T-helper 2 cell treated with Interferon-gamma antibody and Interleukin-4, amounts not matched to agents 100 ng/mL and 5 ng/mL, for 36 hours (primary cell): ENCODE measurements at regions not wholly inside any gene's neighbourhood (a gene's known extent, or its start where the extent isn't known, plus 50 kb on each side); places are given as distances from the start of the nearest gene placed in this dataset.
"Not testable (repeated sequence)": the region's sequence is repeated elsewhere in the genome, so short reads cannot be mapped to it uniquely, and the experiment has no call there.

Source experiments
- intact Hi-C: fragments of 100-400 bp; cut with micrococcal nuclease; formaldehyde crosslinking; loops from one replicate; pipeline ENCODE4 v1.15.1; 2023

DNA sequence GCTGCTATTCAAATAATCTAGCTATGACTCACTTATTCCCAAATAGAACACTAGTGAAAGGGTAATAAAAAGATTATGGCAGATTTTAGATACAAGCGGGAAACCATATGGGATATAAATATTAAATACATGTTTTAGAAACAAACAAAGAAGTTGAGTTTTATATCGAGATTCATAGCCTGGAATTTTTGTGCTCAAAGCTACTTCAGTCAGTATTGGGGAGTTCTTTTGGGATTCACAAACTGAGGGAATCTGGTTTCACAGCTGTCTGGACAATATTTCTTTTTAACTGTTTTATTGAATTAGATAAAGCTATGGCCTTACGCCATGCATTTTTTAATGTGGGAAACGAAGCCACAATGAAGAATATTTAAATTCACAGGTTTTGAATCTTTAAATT lies 257.1 kb upstream of the PCDH20 start:
- intact Hi-C loops, result no loop called here

DNA sequence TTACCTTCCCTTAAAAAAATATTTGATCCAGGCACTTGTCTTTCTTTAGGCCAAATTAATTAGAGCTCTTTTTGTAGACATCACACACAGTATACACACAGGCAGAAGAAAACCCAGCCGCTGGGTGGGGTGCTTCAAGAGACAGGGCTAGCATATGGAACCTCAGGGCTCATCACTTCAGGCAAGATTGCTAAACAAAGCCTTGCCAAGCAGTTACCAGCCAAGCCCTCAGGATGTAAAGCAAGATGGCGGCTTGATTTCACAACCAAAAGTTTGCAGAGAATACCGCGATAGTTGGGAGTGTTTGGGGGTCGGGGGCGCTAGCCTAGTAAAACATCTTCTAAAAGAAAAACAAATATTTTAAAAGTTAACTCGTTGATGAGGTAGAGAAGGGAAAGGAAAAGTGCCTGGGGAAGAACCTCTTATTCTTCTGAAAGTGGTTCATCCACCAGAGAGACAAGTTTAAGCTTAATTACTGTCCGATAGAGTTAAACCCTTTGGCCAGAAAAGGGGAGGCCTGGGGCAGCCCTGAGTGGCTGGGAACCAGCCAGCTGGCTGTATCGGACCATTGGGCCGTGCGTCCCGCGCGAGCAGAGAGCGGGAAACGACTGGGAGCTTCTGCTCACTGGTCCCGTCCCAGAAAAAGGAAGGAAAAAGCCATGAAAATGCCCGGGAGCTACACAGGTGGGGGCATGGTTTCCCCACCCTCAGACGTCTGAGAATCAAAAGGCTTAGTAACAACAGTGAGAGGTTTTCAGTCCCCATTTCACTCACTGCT lies 254.9 kb upstream of the PCDH20 start:
- intact Hi-C loops, result no loop called here

DNA sequence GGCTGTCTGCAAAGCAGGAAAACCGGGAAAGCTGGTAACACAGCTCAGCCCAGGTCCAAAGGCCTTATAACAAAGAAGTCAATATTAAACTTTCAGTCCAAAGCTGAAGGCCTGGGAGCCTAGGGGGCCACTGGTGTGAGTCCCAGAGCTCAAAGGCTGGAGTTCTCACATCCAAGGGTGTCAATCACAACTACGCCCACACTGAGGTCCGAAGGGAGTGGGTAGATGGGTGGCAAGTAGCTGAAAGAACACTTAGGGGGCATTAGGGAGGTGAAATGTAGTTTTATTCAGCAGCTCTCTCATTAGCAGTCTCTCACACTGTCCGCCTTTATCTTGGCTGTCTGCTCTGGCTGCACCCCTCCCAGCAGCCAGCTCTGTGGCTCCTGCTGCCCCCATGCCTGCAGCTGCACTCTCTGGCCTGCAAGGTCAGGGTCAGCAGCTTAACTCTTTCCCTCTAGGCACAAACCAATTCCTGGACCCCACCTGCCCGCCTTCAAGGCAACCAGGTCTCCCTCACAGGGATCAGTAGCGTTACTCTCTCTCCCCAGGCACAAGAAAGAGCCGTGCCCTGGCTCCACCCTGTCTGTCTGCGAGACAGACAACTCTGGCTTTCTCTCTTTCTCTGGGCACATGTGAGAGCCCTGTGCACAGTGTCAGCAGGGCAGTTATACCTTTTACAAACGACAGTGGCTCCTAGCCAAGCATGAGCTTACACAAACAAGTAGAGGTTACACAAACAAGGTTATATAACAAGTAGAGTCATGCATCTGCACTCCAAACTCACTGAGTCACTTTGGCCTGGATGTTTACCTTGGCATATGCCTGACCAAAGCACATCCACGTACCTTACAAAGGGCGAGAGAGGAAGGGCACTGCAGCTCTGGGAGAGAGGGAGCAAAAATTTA lies 249.4 kb upstream of the PCDH20 start:
- intact Hi-C loops, result no loop called here

DNA sequence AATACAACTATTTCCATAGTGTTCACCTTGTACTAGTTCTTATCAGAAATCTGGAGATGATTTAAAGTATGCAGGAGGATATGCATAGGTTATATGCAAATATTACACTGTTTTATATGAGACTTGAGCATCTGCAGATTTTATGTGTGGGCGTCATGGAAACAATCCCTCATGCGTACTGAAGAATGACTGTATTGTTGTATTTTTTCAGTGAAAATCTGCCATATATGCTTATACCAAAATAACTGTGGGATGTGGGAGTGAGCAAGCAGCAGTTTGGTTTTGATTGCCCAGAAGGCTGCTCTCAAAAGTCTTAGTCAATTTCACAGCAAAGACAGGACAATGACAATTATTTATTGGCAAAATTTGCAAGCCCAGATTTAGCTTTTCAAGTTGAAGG lies 238.8 kb upstream of the PCDH20 start:
- intact Hi-C loops, result no loop called here

DNA sequence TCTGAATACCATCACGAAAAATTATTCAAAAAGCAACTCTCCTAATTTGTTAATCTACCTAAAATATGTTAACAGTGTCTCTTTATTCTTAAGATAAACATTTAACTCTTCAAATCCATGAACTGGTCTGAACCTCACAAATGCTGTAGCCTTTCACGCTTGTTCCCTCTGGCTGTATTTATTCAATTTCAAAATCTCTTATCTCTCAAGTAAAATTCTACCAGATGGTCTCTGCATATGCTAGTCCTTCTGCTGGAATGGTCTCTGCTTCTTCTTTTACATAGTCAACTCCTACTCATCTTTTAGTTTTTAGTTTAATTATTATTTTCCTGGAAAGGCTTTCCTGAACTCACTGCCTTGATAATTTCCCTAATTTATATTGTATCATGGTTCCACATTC lies 232.9 kb upstream of the PCDH20 start:
- intact Hi-C loops, result no loop called here

DNA sequence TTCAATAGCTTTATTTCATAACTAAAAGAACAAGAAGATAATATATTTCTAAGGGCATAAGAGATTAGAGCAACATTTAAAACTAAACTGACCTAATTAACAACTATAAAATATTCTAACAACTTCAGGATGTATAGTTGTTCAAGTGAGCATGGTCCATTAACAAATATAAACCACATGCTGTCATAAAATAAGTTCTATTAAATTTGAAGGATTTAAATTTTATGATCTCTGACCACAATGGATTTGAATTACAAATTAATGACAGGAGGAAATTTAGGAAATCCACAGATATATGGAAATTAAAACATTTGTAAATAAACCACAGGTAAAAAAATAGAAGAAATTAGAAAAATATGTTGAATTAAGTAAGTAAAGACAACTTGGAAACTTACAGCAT lies 196.5 kb upstream of the PCDH20 start:
- intact Hi-C loops, result no loop called here

DNA sequence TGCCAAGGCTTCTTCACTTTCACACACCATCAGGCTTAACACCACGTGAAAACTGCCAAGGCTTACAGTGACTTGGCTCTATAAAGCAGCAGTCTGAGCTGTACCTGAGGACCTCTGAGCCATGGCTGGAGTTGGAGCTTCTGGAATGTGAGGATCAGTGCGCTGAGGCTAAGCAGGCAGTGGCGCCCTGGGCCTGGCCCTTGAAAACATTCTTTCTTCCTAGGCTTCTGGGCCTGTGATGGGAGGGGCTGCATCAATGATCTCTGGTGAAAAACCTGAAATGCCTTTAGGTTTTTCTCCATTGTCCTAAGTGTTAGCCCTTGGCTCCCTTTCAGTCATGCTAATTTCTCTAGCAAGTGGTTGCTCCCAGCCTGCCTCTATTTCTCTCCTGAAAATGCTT lies 192.5 kb upstream of the PCDH20 start:
- intact Hi-C loops, result no loop called here

DNA sequence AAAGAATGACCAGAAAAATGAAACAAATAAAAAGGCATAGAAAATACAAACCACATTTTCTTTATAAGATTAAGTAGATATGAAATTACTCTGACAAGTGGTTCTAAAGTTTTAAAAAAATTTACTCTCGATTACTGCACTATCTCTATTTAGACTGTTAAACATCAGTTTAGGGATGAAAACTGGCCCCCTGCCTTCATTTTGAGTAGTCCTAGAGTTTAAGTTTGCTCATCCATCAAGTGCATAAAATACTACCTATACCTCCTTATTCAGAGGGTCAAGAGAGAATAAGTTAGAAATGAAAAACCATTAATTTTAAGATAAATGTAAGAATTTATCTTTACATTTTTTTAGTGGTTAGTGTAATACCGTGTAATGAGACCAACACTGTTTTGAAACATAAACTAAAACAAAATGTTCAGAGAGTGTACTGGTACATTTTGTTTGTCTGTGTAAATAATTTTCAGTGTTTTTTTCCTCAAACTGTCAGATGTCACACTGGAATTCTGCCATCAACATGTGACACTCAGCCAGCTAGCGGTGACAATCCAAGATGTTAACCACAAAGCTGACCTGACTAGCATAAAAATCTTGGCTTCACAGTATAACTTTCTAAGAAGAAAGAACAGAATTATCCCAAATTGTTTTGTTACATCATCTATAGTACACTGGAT lies 184.8 kb upstream of the PCDH20 start:
- intact Hi-C loops, result no loop called here

DNA sequence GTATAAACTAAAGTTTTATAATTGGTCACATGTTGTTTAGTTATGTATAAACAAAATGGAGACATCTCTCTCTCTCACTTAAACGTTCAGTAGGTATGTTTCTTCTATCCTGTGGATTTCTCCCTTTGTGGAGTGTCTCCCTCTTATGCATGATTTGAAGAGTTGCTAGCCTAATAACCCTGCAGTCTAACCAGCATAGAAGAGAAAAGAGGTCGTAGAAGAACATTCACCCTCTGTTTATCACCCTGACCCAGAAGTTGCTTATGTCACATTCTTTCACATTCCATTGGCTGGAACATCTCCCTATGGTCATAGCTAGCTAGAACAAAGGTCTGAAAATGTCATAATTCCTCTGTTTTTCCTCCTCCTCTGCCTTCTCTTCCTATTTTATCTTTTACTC lies 176.8 kb upstream of the PCDH20 start:
- intact Hi-C loops, result no loop called here

DNA sequence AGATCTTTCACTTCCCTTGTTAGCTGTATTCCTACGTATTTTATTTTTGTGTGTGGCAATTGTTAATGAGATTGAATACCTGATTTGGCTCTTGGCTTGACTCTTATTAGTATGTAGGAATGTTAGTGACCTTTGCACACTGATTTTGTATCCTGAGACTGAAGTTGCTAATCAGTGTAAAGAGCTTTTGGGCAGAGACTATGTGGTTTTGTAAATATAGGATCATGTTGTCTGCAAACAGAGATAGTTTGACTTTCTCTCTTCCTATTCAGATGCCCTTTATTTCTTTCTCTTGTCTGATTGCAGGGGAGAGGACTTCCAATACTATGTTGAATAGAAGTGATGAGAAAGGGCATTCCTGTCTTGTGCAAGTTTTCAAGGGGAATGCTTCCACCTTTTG lies 160.3 kb upstream of the PCDH20 start:
- intact Hi-C loops, result no loop called here

DNA sequence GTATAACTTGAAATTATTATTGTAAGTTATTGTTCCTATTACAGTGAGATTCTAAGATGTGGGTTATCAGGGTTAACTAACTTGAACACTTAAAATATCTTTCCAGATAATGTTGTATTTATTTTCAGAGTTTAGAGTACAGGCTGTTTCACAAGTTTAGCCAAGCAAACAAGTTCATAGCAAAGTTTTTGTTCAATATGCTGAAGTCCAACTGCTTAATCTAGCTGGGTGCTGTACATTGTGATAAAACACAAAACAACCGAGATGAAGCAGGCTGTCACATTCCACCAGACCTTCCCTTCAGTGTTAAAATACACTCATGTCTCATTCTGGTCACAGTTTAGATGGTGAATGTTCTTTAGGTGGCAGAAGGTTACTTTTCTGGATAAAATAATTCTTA lies 148.0 kb upstream of the PCDH20 start:
- intact Hi-C loops, result no loop called here

DNA sequence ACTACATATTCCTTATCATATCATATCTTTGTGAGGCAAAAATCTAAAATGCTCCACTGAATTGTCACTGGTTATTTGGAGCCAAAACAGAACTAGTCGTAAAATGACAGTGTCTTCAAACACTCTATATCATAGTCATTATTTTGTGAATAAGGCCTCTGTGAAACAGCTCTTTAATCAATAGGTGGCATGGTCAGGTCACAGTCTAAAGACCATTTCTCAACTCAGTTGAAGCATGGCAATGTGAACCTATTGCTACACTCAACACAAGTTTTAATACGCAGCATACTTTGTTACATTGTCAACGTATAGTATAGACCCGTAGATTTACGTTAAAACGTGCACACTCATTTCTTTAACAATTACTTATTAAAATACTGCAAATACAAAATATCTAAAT lies 131.3 kb upstream of the PCDH20 start:
- intact Hi-C loops, result no loop called here

DNA sequence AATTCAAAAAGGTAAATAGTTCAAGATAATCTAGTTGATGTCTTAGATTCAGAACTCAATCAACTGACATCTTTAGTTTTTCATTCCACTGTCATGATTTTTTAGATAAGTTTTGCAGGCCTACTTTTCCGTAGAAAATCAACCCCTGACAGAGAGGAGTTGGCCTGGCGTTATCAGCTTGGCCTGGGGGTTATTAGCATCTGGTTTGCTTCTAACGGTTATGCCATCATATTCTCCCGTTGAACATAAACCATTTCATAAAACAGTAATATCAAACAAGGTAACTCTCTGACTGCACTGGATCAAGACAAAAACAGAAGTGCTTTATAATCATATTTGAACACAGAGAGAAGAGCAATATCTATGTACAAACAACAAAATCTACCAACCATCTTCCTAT lies 130.8 kb upstream of the PCDH20 start:
- intact Hi-C loops, result no loop called here

DNA sequence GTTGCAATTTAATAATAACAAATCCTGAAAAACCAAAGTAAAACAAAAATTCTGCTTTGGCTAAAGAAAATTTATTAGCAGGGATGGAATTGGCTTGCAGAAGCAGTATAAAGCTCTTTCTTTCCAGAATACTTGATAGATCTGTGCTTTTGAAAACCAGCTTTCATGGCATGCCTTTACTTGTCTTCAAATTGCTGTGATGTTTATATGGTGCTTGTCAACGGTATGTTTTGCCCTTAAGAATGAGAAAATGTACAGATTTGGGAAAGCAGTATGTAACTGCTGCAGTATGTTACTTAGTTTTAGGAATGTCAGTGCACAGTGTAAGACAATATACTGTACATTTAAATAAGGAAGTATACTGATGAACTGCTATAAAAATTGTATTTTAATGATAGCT lies 120.8 kb upstream of the PCDH20 start:
- intact Hi-C loops, result no loop called here

DNA sequence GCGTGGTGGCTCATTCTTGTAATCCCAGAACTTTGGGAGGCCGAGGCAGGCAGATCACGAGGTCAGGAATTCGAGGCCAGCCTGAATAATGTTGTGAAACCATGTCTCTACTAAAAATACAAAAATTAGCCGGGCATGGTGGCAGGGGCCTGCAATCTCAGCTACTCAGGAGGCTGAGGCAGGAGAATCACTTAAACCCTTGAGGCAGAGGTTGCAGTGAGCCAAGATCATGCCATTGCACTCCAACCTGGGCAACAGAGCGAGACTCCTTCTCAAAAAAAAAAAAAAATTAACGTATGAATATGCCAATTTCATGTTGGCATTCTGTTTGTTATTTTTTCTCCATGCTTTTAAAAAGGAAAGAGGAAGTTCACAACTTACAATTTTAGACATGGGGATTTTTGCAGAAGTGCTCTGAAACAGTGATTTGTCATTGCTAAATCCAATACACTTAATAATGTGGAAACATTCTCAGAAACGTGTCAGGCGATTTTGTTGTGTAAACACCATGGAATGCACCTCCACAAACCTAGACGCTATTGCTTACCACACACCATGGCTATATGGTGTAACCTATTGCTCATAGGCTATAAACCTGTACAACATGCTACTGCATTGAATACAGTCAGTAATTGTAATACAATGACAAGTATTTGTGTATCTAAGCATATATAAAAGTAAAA lies 115.9 kb upstream of the PCDH20 start:
- intact Hi-C loops, result no loop called here

DNA sequence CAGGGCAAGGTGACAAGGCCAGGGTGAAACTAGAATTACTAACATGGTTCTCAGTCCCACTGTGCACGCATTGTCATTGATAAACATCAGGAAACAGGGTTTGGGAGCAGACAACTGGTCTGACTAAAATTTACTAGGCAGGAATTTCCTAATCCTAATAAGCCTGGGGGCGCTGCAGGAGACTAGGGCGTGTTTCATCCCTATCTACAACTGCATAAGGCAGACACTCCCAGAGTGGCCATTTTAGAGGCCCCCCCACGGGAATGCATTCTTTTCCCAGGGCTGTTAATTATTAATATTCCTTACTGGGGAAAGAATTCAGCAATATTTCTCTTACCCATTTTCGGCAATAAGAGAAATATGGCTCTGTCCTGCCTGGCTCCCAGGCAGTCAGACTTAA lies 103.6 kb upstream of the PCDH20 start:
- intact Hi-C loops, result not testable (repeated sequence)

DNA sequence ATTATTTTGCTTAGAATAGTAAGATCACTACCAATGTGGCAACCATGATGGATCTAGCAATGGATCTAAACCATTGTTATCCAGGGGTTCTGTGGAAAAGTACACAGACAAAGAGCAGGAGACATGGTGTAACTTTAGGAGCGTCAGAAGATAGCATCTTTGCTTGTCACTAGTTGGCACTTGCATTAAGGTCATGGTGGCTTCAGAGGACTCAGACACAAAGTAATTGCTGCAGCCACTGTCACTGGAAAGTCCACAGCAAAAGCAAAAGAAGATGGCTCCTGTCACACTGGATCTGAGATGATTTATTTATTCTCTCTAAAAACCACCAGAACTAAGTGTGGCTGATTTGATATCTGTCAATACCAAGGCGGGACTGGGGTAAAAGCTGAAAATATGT lies 93.3 kb upstream of the PCDH20 start:
- intact Hi-C loops, result no loop called here

DNA sequence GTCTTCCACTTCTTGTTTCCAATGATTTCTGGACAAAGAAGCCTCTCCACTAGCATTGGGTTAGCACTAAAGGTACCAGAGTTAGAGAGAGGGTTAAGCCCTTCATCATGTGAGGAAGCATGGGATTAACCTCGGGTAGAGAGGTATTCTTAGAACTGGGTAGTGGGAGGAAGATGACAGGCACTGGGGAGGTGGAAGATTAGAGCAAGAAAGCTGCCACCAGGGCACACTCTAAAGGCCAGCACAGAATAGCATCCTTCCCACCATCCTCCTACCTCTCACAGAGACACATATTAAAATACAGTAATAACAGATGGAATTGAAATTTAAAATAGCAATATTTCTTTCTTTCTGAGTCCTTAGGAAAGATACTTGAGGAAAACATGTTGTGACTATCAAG lies 84.5 kb upstream of the PCDH20 start:
- intact Hi-C loops, result no loop called here

DNA sequence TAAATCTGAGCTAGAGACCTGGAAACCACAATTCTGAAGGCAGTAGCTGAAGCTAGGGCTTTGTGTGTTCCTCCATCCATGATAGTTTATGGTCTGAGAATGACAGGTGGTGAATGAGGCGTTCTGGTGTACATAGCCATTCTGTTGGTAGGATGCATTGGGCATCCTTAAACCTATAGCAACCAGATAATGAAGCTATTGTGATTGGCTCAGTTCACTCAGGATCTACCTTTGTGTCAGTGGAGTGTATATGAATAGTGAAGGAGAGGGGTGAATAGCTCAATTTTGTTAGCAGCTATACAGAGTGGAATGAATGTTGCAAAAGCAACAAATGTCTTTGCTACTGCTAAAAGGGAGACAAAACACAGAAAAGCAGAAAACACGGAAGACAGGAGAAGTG lies 80.0 kb upstream of the PCDH20 start:
- intact Hi-C loops, result no loop called here

DNA sequence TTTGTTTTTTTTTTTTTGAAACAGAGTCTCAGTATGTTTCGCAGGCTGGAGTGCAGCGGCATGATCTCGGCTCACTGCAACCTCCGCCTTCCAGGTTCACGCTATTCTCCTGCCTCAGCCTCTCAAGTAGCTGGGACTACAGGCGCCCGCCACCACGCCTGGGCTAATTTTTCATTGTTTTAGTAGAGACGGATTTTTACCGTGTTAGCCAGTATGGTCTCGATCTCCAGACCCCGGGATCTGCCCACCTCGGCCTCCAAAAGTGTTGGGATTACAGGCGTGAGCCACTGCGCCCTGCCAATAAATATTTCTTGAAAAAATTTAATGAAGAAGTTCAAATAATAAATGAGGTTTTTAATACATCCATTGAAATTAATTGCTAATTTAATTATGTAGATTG lies 77.9 kb upstream of the PCDH20 start:
- intact Hi-C loops, result not testable (repeated sequence)

DNA sequence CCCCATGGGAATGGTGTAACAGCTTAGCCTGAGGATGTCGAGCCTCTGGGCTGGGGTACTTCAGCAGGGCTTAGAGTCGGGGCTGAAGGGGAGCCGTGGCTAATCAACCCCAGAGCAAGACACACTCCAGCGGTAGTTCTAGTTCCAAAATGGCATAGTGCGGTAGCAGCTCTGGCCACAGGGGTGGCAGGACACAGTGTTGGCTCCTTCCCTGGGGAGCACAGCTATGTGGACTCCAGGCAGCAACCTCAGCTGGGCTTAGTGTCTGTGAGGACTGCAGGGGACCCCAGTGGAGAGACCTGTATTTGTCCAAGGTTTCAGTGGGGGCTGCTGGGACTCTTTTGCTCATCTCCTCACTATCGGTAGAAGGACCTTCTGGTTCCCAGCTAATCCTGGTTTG lies 70.8 kb upstream of the PCDH20 start:
- intact Hi-C loops, result no loop called here
